RWPE2 (cell line): ENCODE measurements at regions not wholly inside any gene's neighbourhood (a gene's known extent, or its start where the extent isn't known, plus 50 kb on each side); places are given as distances from the start of the nearest gene placed in this dataset.

ENCODE experiments used
- ATAC-seq: fragments of 200-7000 bp; cut with Tn5 transposase; 3 replicates; pipeline ENCODE4 v1.9.1; 2021; ENCODE audit warnings: low read depth
- DNase-seq: peaks from one replicate; pipeline ENCODE4 v3.0.0-alpha.2; 2020; ENCODE audit warnings: low spot score
- H3K27ac ChIP-seq: fragments of 450-650 bp; 2 replicates; pipeline ENCODE4 v1.5.1; 2017; ENCODE audit warnings: mild to moderate bottlenecking; ENCODE audit not compliant: poor library complexity, severe bottlenecking
- H3K27me3 ChIP-seq: fragments of 250-450 bp; sonication (Bioruptor Pico); 2 replicates; pipeline ENCODE4 v1.5.1; 2021; ENCODE audit warnings: mild to moderate bottlenecking, moderate library complexity; ENCODE audit not compliant: insufficient read depth, poor library complexity, severe bottlenecking
- H3K36me3 ChIP-seq: fragments of 250-450 bp; sonication (Bioruptor Pico); 2 replicates; pipeline ENCODE4 v1.5.1; 2020; ENCODE audit warnings: low read depth, mild to moderate bottlenecking, moderate library complexity
- H3K4me1 ChIP-seq: fragments of 250-450 bp; sonication (Bioruptor Pico); 2 replicates; pipeline ENCODE4 v1.5.1; 2021; ENCODE audit warnings: mild to moderate bottlenecking, moderate library complexity; ENCODE audit not compliant: insufficient read depth, poor library complexity, severe bottlenecking
- H3K4me3 ChIP-seq: fragments of 250-450 bp; sonication (Bioruptor Pico); 2 replicates; pipeline ENCODE4 v1.5.1; 2021; ENCODE audit warnings: mild to moderate bottlenecking, moderate library complexity; ENCODE audit not compliant: severe bottlenecking
- H3K9me3 ChIP-seq: fragments of 250-450 bp; sonication (Bioruptor Pico); 2 replicates; pipeline ENCODE4 v1.5.1; 2021; ENCODE audit warnings: mild to moderate bottlenecking, moderate library complexity; ENCODE audit not compliant: severe bottlenecking
- TF ChIP-seq, protein P1 (sequence below): fragments of 450-650 bp; IDR thresholded peaks from one replicate; pipeline ENCODE4 v1.5.1; 2017; ENCODE audit warnings: mild to moderate bottlenecking, moderate library complexity; ENCODE audit not compliant: poor library complexity, severe bottlenecking

DNA sequence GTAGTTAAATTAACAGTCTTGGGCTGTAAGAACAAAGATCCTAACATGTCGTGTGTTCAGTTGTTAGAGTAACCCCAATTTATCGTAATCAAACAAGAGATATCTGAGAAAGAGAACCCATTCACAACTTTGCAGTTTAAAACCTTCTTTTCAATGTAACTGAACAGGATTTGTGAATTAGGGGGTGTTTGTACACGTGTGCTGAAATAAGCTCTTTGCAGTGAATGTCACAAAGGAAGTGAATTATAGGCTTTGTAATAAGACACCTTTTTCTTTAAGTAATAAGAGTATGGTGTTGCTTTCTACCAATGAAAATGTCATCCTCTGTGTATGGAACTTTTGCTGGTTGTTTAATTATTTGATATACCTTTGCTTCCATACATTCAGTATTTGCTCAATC lies 114.0 kb downstream of the ALX1 start:
- ATAC-seq: no peak
- Histone ChIP-seq H3K27me3 (no peaks in the 10 kb centered on the region), H3K4me3 (no peak overlapping the region), H3K27ac (no peak overlapping the region), H3K36me3 (no peaks in the 10 kb centered on the region), H3K4me1 (no peaks in the 10 kb centered on the region), H3K9me3 (no peaks in the 10 kb centered on the region)
- TF ChIP-seq, protein P1, sequence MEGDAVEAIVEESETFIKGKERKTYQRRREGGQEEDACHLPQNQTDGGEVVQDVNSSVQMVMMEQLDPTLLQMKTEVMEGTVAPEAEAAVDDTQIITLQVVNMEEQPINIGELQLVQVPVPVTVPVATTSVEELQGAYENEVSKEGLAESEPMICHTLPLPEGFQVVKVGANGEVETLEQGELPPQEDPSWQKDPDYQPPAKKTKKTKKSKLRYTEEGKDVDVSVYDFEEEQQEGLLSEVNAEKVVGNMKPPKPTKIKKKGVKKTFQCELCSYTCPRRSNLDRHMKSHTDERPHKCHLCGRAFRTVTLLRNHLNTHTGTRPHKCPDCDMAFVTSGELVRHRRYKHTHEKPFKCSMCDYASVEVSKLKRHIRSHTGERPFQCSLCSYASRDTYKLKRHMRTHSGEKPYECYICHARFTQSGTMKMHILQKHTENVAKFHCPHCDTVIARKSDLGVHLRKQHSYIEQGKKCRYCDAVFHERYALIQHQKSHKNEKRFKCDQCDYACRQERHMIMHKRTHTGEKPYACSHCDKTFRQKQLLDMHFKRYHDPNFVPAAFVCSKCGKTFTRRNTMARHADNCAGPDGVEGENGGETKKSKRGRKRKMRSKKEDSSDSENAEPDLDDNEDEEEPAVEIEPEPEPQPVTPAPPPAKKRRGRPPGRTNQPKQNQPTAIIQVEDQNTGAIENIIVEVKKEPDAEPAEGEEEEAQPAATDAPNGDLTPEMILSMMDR: no peak
- no peak for DNase-seq

DNA sequence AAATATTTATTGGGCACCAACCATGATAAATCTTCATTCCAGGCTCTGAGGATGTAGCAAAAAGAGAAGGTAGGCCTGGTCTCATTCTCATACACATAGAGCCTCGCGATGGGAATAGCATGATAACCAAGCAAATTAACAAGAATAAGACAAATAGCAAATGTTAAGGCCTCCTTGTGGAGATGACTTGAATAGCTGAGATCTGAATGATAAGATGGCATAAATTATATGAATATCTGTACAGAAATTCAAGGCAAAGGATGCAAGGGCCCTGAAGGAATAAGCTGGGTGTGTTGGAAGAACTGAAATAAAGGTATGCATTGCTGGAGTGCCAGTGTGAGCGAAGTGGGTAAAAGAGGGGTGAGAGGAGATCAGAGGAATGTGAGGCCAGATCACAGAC lies 114.8 kb downstream of the ALX1 start:
- no peak for ATAC-seq
- no peaks in the 10 kb centered on the region for H3K36me3 ChIP-seq
- TF ChIP-seq, protein P1: no peak
- no peaks in the 10 kb centered on the region for H3K4me1 ChIP-seq
- H3K27ac ChIP-seq: no peak overlapping the region
- DNase-seq: no peak
- no peaks in the 10 kb centered on the region for H3K9me3 ChIP-seq
- no peak overlapping the region for H3K4me3 ChIP-seq
- H3K27me3 ChIP-seq: no peaks in the 10 kb centered on the region

DNA sequence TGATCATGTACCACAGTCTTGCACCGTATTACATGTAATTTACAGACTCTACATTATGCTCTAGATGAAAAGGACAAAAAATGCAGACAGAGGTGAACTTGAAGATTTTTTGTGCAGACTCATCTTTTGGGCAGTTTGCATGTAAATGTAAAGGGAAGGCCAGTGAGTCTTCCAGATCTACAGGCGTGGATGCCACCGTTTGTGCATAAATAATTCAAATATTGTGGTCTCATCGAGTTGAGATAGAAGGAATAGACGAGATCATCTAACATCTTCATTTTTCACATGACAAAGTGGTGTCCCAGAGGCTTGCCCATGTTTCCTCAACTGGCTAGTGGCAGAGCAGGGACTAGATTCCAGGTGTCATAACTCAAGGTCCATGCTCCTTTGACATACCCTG lies 125.2 kb downstream of the ALX1 start:
- Histone ChIP-seq H3K9me3 (no peaks in the 10 kb centered on the region), H3K4me1 (no peaks in the 10 kb centered on the region), H3K36me3 (no peaks in the 10 kb centered on the region), H3K27ac (no peak overlapping the region), H3K4me3 (no peak overlapping the region), H3K27me3 (no peaks in the 10 kb centered on the region)
- ATAC-seq: no peak
- no peak for DNase-seq
- TF ChIP-seq, protein P1: no peak

DNA sequence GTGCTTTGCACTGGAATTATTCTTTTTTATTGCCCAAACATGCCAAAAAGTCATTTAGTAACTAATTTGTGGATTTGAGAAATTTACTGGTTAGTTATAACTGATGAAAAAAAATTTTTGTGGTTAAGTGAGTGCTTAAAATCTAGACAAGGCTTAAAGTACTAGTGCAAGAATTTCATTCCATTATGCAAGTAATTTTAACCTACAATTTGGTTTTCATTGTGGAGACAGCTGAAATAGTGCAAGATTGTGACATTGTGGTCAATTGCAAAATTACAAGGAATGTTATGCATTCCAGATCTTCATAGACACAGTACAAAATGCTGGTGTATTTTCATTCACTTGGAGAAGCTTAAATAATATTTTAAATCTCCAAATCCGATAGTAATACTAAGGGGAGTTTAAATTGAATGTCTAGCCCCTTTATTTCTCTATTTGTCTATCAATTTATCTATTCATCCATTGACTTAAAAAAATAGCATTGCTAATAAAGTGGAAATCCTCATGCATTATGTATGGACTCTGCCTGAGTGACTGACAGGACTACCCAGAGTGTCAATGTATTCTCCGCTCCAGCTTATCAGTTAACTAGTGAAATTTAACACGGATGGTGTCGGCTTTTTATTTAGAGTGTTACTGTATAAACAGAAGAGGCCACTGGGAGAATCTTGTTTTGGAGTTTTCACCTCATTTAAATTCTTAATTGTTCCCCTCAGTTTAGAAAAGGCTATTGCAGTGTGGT lies 125.9 kb downstream of the ALX1 start:
- no peaks in the 10 kb centered on the region for H3K4me1 ChIP-seq
- H3K36me3 ChIP-seq: no peaks in the 10 kb centered on the region
- no peak overlapping the region for H3K4me3 ChIP-seq
- no peak for ATAC-seq
- TF ChIP-seq, protein P1: no peak
- H3K27ac ChIP-seq: no peak overlapping the region
- no peaks in the 10 kb centered on the region for H3K9me3 ChIP-seq
- no peak for DNase-seq
- no peaks in the 10 kb centered on the region for H3K27me3 ChIP-seq

DNA sequence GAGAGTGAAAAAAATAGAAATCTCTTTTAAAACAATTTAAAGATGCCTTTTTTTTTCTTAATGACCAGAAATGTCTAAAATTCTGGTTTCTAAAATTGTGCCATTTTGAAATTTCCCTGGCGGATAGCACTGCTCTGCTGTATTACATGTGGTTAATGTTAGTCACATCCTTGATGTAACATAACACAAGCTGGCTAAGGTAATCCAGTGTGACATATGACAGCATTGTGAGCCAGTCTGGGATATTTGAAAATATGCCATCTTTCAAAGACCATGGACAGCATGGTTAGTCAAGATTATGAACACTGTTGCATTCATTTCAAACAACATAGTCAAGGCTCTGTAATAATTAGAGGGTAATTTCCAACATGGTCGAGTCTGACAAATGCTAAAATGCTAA lies 133.2 kb downstream of the ALX1 start:
- Histone ChIP-seq H3K9me3 (no peaks in the 10 kb centered on the region), H3K4me1 (no peaks in the 10 kb centered on the region), H3K36me3 (no peaks in the 10 kb centered on the region), H3K27me3 (no peaks in the 10 kb centered on the region), H3K27ac (no peak overlapping the region), H3K4me3 (no peak overlapping the region)
- TF ChIP-seq, protein P1: no peak
- ATAC-seq (no peak), DNase-seq (no peak)
